ENCODE measurements at regions not wholly inside any gene's neighbourhood (a gene's known extent, or its start where the extent isn't known, plus 50 kb on each side); places are given as distances from the start of the nearest gene placed in this dataset.

- no peak for TF ChIP-seq EZH2phosphoT487 (IDR thresholded peaks at IDR 0.05; ENCODE audit: unreplicated experiment)
- TF ChIP-seq NANOG (IDR thresholded peaks at IDR 0.05; ENCODE audit: borderline replicate concordance): no peak
- TF ChIP-seq ZNF114 (CRISPR knock-in tag; IDR thresholded peaks at IDR 0.05): no peak
- Histone ChIP-seq H3F3A (replicated peaks; ENCODE audit: low read depth) (no peaks in the 10 kb centered on the region), H2AFZ (no peak overlapping the region), H4K20me1 (replicated peaks; ENCODE audit: insufficient read depth) (no peaks in the 10 kb centered on the region), H3K27ac (ENCODE audit: low read depth) (no peak overlapping the region), H3K4me1 (ENCODE audit: insufficient read depth) (peaks cover 3% of the 10 kb centered on the region; the same call in 1 of the 2 replicates), H3K27me3 (ENCODE audit: insufficient read depth) (no peaks in the 10 kb centered on the region), H3K9me2 (ENCODE audit: insufficient read depth) (no peaks in the 10 kb centered on the region), H3K79me2 (replicated peaks; ENCODE audit: insufficient read depth) (no peaks in the 10 kb centered on the region), H3K4me3 (no peak overlapping the region), H3K4me2 (no peak overlapping the region), H3K36me3 (ENCODE audit: insufficient read depth) (no peaks in the 10 kb centered on the region)
- no peak overlapping the region for H3K4me3 Mint-ChIP-seq
- H3K9me3 Mint-ChIP-seq: no peaks in the 10 kb centered on the region
- peaks cover 3% of the 10 kb centered on the region; the same call in 1 of the 3 replicates for H3K4me1 Mint-ChIP-seq
- H3K27ac Mint-ChIP-seq: no peak overlapping the region
- DNase-seq (ENCODE audit: low spot score) (no peak), ATAC-seq (no peak)
- no peaks in the 10 kb centered on the region for H3K36me3 Mint-ChIP-seq (ENCODE audit: low read depth)
- no peaks in the 10 kb centered on the region for H3K27me3 Mint-ChIP-seq (ENCODE audit: insufficient read depth, low read depth, poor library complexity)
Observed at GRCh38 chrX:14380044-14380443, 149.3 kb upstream of the GLRA2 start.

GRCh38 chrX:14377427-14377826, 151.9 kb upstream of the GLRA2 start:
- no peak overlapping the region for H2AFZ ChIP-seq
- TF ChIP-seq CREB1 (CRISPR knock-in tag; IDR thresholded peaks at IDR 0.05; ENCODE audit: low read depth) (no peak), JUNB (IDR thresholded peaks at IDR 0.05; ENCODE audit: unreplicated experiment) (no peak), NANOG (IDR thresholded peaks at IDR 0.05; ENCODE audit: borderline replicate concordance) (no peak), ZNF114 (CRISPR knock-in tag; IDR thresholded peaks at IDR 0.05) (no peak), REST (IDR thresholded peaks at IDR 0.05; ENCODE audit: unreplicated experiment) (no peak), EZH2phosphoT487 (IDR thresholded peaks at IDR 0.05; ENCODE audit: unreplicated experiment) (no peak), POLR2AphosphoS5 (IDR thresholded peaks at IDR 0.05; ENCODE audit: low read depth) (no peak), CTCF (conservative IDR thresholded peaks at IDR 0.05; ENCODE audit: low read depth in 2 of 2) (no peak), EZH2 (IDR thresholded peaks at IDR 0.05; ENCODE audit: low read depth, unreplicated experiment) (no peak), ETS1 (IDR thresholded peaks at IDR 0.05) (no peak), STAT1 (IDR thresholded peaks at IDR 0.05; ENCODE audit: unreplicated experiment) (no peak)

More at GRCh38 chrX:14377427-14377826, 151.9 kb upstream of the GLRA2 start:
- Histone ChIP-seq H3K4me3 (no peak overlapping the region), H3K4me2 (no peak overlapping the region), H3K4me1 (ENCODE audit: insufficient read depth) (peaks cover 3% of the 10 kb centered on the region; the same call in 1 of the 2 replicates), H3F3A (replicated peaks; ENCODE audit: low read depth) (no peaks in the 10 kb centered on the region), H3K27me3 (ENCODE audit: insufficient read depth) (no peaks in the 10 kb centered on the region), H3K36me3 (ENCODE audit: insufficient read depth) (no peaks in the 10 kb centered on the region), H3K79me2 (replicated peaks; ENCODE audit: insufficient read depth) (no peaks in the 10 kb centered on the region), H4K20me1 (replicated peaks; ENCODE audit: insufficient read depth) (no peaks in the 10 kb centered on the region), H3K9me2 (ENCODE audit: insufficient read depth) (no peaks in the 10 kb centered on the region), H3K27ac (ENCODE audit: low read depth) (no peak overlapping the region)
- no peak overlapping the region for H3K27ac Mint-ChIP-seq
- no peaks in the 10 kb centered on the region; the same call in 2 of the 3 replicates for H3K36me3 Mint-ChIP-seq (ENCODE audit: low read depth)
- H3K9me3 Mint-ChIP-seq: peaks cover 7% of the 10 kb centered on the region; the same call in 1 of the 3 replicates
- no peak overlapping the region for H3K4me3 Mint-ChIP-seq
- H3K27me3 Mint-ChIP-seq (ENCODE audit: insufficient read depth, low read depth, poor library complexity): no peaks in the 10 kb centered on the region
- DNase-seq (ENCODE audit: low spot score) (no peak), ATAC-seq (no peak)
- peaks cover 3% of the 10 kb centered on the region; the same call in 1 of the 3 replicates for H3K4me1 Mint-ChIP-seq
